CD4-positive, alpha-beta T cell (primary cell): ENCODE measurements at regions not wholly inside any gene's neighbourhood (a gene's known extent, or its start where the extent isn't known, plus 50 kb on each side); places are given as distances from the start of the nearest gene placed in this dataset.

Experiments
- ATAC-seq: fragments of 200-7000 bp; cut with Tn5 transposase; one replicate; pipeline ENCODE4 v1.10.0; 2022; ENCODE audit warnings: mild to moderate bottlenecking; ENCODE audit not compliant: poor library complexity
- CTCF ChIA-PET: fragments of 350-600 bp; sonication (Branson Sonifier 250); formaldehyde crosslinking; loops from one replicate; lab custom pipeline; 2021; ENCODE audit warnings: antibody characterized with exemption, inconsistent platforms; lab: Charles Lee
- POLR2A ChIA-PET: fragments of 350-600 bp; sonication (Branson Sonifier 250); formaldehyde crosslinking; loops from one replicate; lab custom pipeline; 2021; ENCODE audit warnings: antibody characterized with exemption, inconsistent platforms; lab: Charles Lee
- DNase-seq, 14 experiments: peaks; one replicate each; pipeline ENCODE4 v3.0.0-alpha.2; 2013 to 2020; ENCODE audit warnings: mixed read lengths in 2 of 14
- H3K27ac ChIP-seq, 2 donors: one replicate each; pipeline versions ENCODE4 v1.5.1 to v1.7.0; 2013; ENCODE audit warnings: low read length in 2 of 2, low read depth in 1 of 2, mild to moderate bottlenecking in 1 of 2
- H3K27me3 ChIP-seq, 2 experiments: 1 replicate in 1 of 2; 2 replicates in 1 of 2; pipeline versions ENCODE4 v1.6.1 to v1.7.0; 2013; ENCODE audit warnings: low read length in 2 of 2, control low read depth in 1 of 2, mild to moderate bottlenecking in 1 of 2, moderate library complexity in 1 of 2; ENCODE audit not compliant: insufficient read depth in 2 of 2, control insufficient read depth in 1 of 2
- H3K36me3 ChIP-seq: one replicate; pipeline ENCODE4 v1.6.1; 2013; ENCODE audit warnings: low read length, control low read depth; ENCODE audit not compliant: insufficient read depth
- H3K4me1 ChIP-seq: one replicate; pipeline ENCODE4 v1.6.1; 2013; ENCODE audit warnings: low read length, control low read depth; ENCODE audit not compliant: insufficient read depth
- H3K4me3 ChIP-seq: one replicate; pipeline ENCODE4 v1.5.1; 2013; ENCODE audit warnings: mild to moderate bottlenecking, low read length, moderate library complexity
- H3K9me3 ChIP-seq, 2 experiments: 1 replicate in 1 of 2; 2 replicates in 1 of 2; pipeline versions ENCODE4 v1.6.1 to v1.7.0; 2013; ENCODE audit warnings: low read length in 2 of 2, mild to moderate bottlenecking in 2 of 2, control low read depth in 1 of 2, moderate library complexity in 1 of 2; ENCODE audit not compliant: control insufficient read depth in 1 of 2, insufficient read depth in 1 of 2
- H3K27ac Mint-ChIP-seq: one replicate; pipeline ENCODE4 v1.8.0; 2020; ENCODE audit warnings: mixed read lengths
- H3K27me3 Mint-ChIP-seq: one replicate; pipeline ENCODE4 v1.8.0; 2021; ENCODE audit warnings: mixed read lengths
- H3K36me3 Mint-ChIP-seq: one replicate; pipeline ENCODE4 v1.8.0; 2021; ENCODE audit warnings: low read depth, mixed read lengths
- H3K4me1 Mint-ChIP-seq: one replicate; pipeline ENCODE4 v1.8.0; 2021; ENCODE audit warnings: low read depth, mixed read lengths
- H3K4me3 Mint-ChIP-seq: one replicate; pipeline ENCODE4 v1.8.0; 2020; ENCODE audit warnings: mild to moderate bottlenecking, mixed read lengths
- H3K9me3 Mint-ChIP-seq: one replicate; pipeline ENCODE4 v1.8.0; 2020; ENCODE audit warnings: mixed read lengths
- intact Hi-C, 2 experiments: fragments of 100-400 bp; cut with DNase I in 1 of 2; cut with micrococcal nuclease in 1 of 2; formaldehyde crosslinking; loops; one replicate each; pipeline versions ENCODE4 v1.15.1 to v1.9.0; 2023 to 2025; cut with DNase I, micrococcal nuclease
- TF ChIP-seq, protein P1 (sequence below): fragments of 200-600 bp; IDR thresholded peaks from one replicate; pipeline ENCODE4 v1.8.0; 2022; ENCODE audit warnings: antibody characterized with exemption, mild to moderate bottlenecking

DNA sequence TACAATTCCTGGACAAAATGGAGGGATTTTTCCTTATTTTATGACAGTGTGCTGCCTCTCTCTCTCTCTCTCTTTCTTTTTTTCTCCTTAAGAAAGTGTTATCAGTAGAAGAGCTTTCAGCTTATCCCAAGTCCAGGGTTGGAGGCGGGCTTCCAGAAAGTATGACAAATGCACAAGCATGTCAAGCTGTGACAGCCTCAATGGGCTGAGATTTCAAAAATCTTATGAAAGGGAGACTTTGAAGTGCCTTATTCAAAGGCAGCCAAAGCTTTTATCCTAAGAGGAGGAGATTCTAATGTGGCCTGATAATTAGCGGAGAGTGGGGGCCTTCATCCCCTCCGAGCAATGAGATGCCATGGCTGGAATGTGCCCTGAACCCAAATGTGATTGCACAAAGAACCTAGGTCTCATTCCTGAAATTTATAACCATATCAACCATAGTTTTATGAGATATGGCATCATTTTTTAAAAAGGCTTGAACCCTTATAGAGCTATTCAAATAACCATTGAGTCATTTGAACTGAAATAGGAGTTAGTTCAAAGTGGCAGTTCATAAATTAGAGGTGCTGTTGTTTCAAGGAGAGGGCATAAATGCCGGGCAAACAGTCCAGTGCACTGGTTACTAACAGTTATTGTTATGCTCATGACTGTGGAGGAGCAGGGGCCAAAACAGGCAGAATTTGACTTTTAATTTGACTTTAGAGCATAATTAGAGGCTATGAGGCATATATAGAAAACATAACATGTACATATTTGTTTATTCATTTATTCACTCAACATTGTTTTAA is 261.6 kb upstream of the THRB start:
- TF ChIP-seq, protein P1, sequence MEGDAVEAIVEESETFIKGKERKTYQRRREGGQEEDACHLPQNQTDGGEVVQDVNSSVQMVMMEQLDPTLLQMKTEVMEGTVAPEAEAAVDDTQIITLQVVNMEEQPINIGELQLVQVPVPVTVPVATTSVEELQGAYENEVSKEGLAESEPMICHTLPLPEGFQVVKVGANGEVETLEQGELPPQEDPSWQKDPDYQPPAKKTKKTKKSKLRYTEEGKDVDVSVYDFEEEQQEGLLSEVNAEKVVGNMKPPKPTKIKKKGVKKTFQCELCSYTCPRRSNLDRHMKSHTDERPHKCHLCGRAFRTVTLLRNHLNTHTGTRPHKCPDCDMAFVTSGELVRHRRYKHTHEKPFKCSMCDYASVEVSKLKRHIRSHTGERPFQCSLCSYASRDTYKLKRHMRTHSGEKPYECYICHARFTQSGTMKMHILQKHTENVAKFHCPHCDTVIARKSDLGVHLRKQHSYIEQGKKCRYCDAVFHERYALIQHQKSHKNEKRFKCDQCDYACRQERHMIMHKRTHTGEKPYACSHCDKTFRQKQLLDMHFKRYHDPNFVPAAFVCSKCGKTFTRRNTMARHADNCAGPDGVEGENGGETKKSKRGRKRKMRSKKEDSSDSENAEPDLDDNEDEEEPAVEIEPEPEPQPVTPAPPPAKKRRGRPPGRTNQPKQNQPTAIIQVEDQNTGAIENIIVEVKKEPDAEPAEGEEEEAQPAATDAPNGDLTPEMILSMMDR, result no peak
- intact Hi-C loops, result no loop called here
- ATAC-seq (no peak), DNase-seq (no peak)
- no peaks in the 10 kb centered on the region for H3K4me1 Mint-ChIP-seq
- no peak overlapping the region for H3K4me3 Mint-ChIP-seq
- Histone ChIP-seq H3K27me3 (no peaks in the 10 kb centered on the region), H3K36me3 (no peaks in the 10 kb centered on the region), H3K4me3 (no peak overlapping the region), H3K27ac (no peak overlapping the region), H3K9me3 (no peaks in the 10 kb centered on the region), H3K4me1 (no peaks in the 10 kb centered on the region)
- no peaks in the 10 kb centered on the region for H3K36me3 Mint-ChIP-seq
- CTCF ChIA-PET, result no interaction called here
- peaks cover 2% of the 10 kb centered on the region for H3K9me3 Mint-ChIP-seq
- POLR2A ChIA-PET, result no interaction called here
- no peaks in the 10 kb centered on the region for H3K27me3 Mint-ChIP-seq
- no peak overlapping the region for H3K27ac Mint-ChIP-seq

DNA sequence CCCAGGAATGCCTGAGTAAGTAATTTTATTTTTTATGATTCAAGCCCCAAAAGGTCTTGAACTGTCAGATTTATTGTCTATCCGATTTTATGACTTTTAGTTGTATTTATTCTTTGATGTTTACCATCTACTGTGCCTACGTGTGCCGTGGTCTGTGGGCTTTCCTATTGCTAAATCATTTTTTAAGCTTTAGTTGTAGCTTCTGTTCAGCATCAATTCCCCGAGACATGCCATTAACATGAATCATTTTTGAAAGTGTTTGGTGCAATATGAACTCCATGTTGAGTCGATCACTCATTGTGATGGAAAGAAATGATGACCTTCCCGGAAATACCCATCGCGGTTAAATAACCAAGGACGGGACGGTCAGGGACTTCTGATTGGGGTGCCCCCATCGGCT is 268.7 kb upstream of the THRB start:
- Mint-ChIP-seq H3K27me3 (no peaks in the 10 kb centered on the region), H3K36me3 (no peaks in the 10 kb centered on the region), H3K27ac (no peak overlapping the region), H3K9me3 (no peaks in the 10 kb centered on the region), H3K4me1 (no peaks in the 10 kb centered on the region), H3K4me3 (no peak overlapping the region)
- Histone ChIP-seq H3K36me3 (no peaks in the 10 kb centered on the region), H3K4me1 (no peaks in the 10 kb centered on the region), H3K4me3 (no peak overlapping the region), H3K9me3 (no peaks in the 10 kb centered on the region), H3K27me3 (no peaks in the 10 kb centered on the region), H3K27ac (no peak overlapping the region)
- CTCF ChIA-PET, result no interaction called here
- intact Hi-C loops, result no loop called here
- POLR2A ChIA-PET, result no interaction called here
- DNase-seq (no peak), ATAC-seq (no peak)
- TF ChIP-seq, protein P1, result no peak

DNA sequence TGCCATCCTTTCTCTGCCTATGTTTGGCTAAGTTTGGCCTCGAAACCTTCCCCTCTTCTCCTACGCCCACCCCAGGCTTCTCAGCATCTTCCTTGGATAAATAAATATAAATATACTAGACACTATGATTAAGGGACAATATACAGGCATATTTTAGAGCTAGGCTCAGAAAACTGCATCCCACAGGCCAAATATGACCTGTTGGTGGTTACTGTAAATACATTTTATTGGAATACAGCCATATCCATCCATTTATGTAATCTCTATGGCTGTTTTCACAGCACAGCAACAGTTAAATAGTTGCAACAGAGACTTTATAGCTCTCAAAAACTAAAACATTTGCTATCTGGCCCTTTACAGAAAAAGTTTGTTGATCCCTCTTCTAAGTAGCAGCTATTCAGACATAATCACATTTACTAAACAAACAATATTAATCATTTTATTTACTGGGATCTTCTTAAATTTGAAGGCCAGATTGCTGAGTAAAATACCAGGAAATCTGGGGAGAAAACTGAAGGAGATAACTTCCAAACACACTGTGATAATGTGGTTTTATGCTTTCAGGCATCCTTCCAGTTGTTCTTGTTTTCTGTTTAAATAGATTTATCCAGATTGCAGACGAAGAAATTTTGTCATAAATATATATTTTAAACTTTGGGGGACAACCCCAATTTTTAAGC is 269.7 kb upstream of the THRB start:
- H3K9me3 ChIP-seq, result no peaks in the 10 kb centered on the region
- H3K27ac ChIP-seq, result no peak overlapping the region
- ATAC-seq (no peak), DNase-seq (no peak)
- CTCF ChIA-PET, result no interaction called here
- Mint-ChIP-seq H3K4me1 (no peaks in the 10 kb centered on the region), H3K36me3 (no peaks in the 10 kb centered on the region), H3K4me3 (no peak overlapping the region), H3K9me3 (no peaks in the 10 kb centered on the region), H3K27ac (no peak overlapping the region), H3K27me3 (no peaks in the 10 kb centered on the region)
- intact Hi-C loops, result no loop called here
- TF ChIP-seq, protein P1, result no peak
- POLR2A ChIA-PET, result no interaction called here
- H3K36me3 ChIP-seq, result no peaks in the 10 kb centered on the region
- H3K27me3 ChIP-seq, result no peaks in the 10 kb centered on the region
- H3K4me3 ChIP-seq, result no peak overlapping the region
- H3K4me1 ChIP-seq, result no peaks in the 10 kb centered on the region
